SK-N-SH (cell line): ENCODE measurements at regions not wholly inside any gene's neighbourhood (a gene's known extent, or its start where the extent isn't known, plus 50 kb on each side); places are given as distances from the start of the nearest gene placed in this dataset.
A peak's percentile ranks its signal among the peaks of the same experiment; 100 is the strongest.

Experiments used
- CTCF ChIA-PET: fragments of 300-600, 350-600 bp; formaldehyde crosslinking; extraction: SDS; loops from one replicate; lab custom pipeline; 2021; lab: Yijun Ruan, JAX
- POLR2A ChIA-PET: fragments of 350-600 bp; sonication (Branson Sonifier 250); formaldehyde crosslinking; extraction: SDS; loops from one replicate; lab custom pipeline; 2020; ENCODE audit warnings: antibody characterized with exemption, inconsistent platforms; lab: Yijun Ruan, JAX
- DNase-seq: peaks from one replicate; pipeline ENCODE4 v3.0.0; 2012
- H2AFZ ChIP-seq: fragments of 200-600 bp; sonication (generic); 2 replicates; pipeline ENCODE4 v1.8.1; 2016; ENCODE audit warnings: antibody characterized with exemption, mild to moderate bottlenecking, low read depth
- H3F3A ChIP-seq: fragments of 200-600 bp; sonication (generic); replicated peaks from 2 replicates; pipeline ENCODE3; 2016; ENCODE audit warnings: antibody characterized with exemption, mild to moderate bottlenecking; ENCODE audit not compliant: insufficient read depth
- H3K27ac ChIP-seq, 2 experiments: fragments of 200-500 bp in 1 of 2; fragments of 200-600 bp in 1 of 2; sonication (Bioruptor generic) in 1 of 2; sonication (generic), shearing (Covaris generic) in 1 of 2; 2 replicates each; pipeline versions ENCODE4 v1.5.1 to v1.6.1; 2014 to 2016; ENCODE audit warnings: low read depth in 2 of 2, inconsistent platforms in 1 of 2, low read length in 1 of 2, mild to moderate bottlenecking in 1 of 2, mixed read lengths in 1 of 2
- H3K27me3 ChIP-seq: fragments of 200-600 bp; sonication (generic), shearing (Covaris generic); 2 replicates; pipeline ENCODE4 v1.6.1; 2016; ENCODE audit warnings: mixed run types; ENCODE audit not compliant: insufficient read depth
- H3K36me3 ChIP-seq, 2 experiments: fragments of 200-500 bp in 1 of 2; fragments of 200-600 bp in 1 of 2; sonication (Bioruptor generic) in 1 of 2; sonication (generic) in 1 of 2; replicated peaks in 1 of 2; 2 replicates each; pipeline versions ENCODE3 to v1.5.1; 2014 to 2016; ENCODE audit warnings: low read length in 1 of 2, mild to moderate bottlenecking in 1 of 2; ENCODE audit not compliant: insufficient read depth in 2 of 2, control insufficient read depth in 1 of 2
- H3K4me1 ChIP-seq, 2 experiments: fragments of 200-500 bp in 1 of 2; fragments of 200-600 bp in 1 of 2; sonication (Bioruptor generic) in 1 of 2; sonication (generic), shearing (Covaris generic) in 1 of 2; 2 replicates each; pipeline versions ENCODE4 v1.5.1 to v1.6.1; 2014 to 2016; ENCODE audit warnings: low read depth in 1 of 2, low read length in 1 of 2, mixed run types in 1 of 2; ENCODE audit not compliant: insufficient read depth in 2 of 2, control insufficient read depth in 1 of 2
- H3K4me2 ChIP-seq: fragments of 200-600 bp; sonication (generic), shearing (Covaris generic); 2 replicates; pipeline ENCODE4 v1.6.1; 2017; ENCODE audit warnings: mixed run types
- H3K4me3 ChIP-seq, 2 experiments: fragments of 200-500 bp in 1 of 2; fragments of 200-600 bp in 1 of 2; sonication (Bioruptor generic) in 1 of 2; sonication (generic), shearing (Covaris generic) in 1 of 2; 2 replicates each; pipeline versions ENCODE4 v1.5.1 to v1.8.1; 2014 to 2016; ENCODE audit warnings: low read depth in 2 of 2, inconsistent platforms in 1 of 2, low read length in 1 of 2, mild to moderate bottlenecking in 1 of 2, mixed read lengths in 1 of 2, moderate library complexity in 1 of 2
- H3K79me2 ChIP-seq: fragments of 200-600 bp; sonication (generic); 2 replicates; pipeline ENCODE4 v1.8.1; 2017; ENCODE audit warnings: mild to moderate bottlenecking; ENCODE audit not compliant: insufficient read depth
- H3K9ac ChIP-seq: fragments of 200-600 bp; sonication (generic); 2 replicates; pipeline ENCODE4 v1.6.1; 2017; ENCODE audit warnings: mixed run types
- H3K9me2 ChIP-seq: fragments of 200-600 bp; sonication (generic); 2 replicates; pipeline ENCODE4 v1.6.1; 2017; ENCODE audit warnings: mixed run types
- H3K9me3 ChIP-seq: fragments of 200-600 bp; sonication (generic); 2 replicates; pipeline ENCODE4 v1.6.1; 2017; ENCODE audit warnings: mixed run types, mild to moderate bottlenecking, moderate library complexity
- H4K20me1 ChIP-seq: fragments of 200-600 bp; sonication (generic); 2 replicates; pipeline ENCODE4 v1.6.1; 2017; ENCODE audit warnings: mild to moderate bottlenecking, mixed run types; ENCODE audit not compliant: insufficient read depth
- CTCF ChIP-seq: fragments of 200-600 bp; sonication (generic); IDR thresholded peaks from 2 replicates; pipeline ENCODE4 v1.6.1; 2017; ENCODE audit warnings: antibody characterized with exemption, mild to moderate bottlenecking, moderate library complexity
- FOSL2 ChIP-seq: IDR thresholded peaks from 2 replicates; pipeline ENCODE4 v1.4.0; 2012; ENCODE audit warnings: low read depth, mild to moderate bottlenecking, moderate library complexity, borderline replicate concordance
- FOXM1 ChIP-seq: IDR thresholded peaks from 2 replicates; pipeline ENCODE4 v1.4.0; 2012; ENCODE audit warnings: low read depth, mild to moderate bottlenecking
- JUND ChIP-seq: IDR thresholded peaks from 2 replicates; pipeline ENCODE4 v1.4.0; 2012
- MAX ChIP-seq: IDR thresholded peaks from 2 replicates; pipeline ENCODE4 v1.4.0; 2012; ENCODE audit warnings: low read depth
- MXI1 ChIP-seq: IDR thresholded peaks from 2 replicates; pipeline ENCODE4 v1.6.1; 2012; ENCODE audit warnings: mild to moderate bottlenecking, low read depth, low read length, improper control_type of control experiment
- NRF1 ChIP-seq: IDR thresholded peaks from 2 replicates; pipeline ENCODE4 v1.6.1; 2012; ENCODE audit warnings: low read depth, mild to moderate bottlenecking, low read length
- RXRA ChIP-seq: IDR thresholded peaks from 2 replicates; pipeline ENCODE4 v1.4.0; 2012; ENCODE audit warnings: low read depth, mild to moderate bottlenecking, borderline replicate concordance
- SMC3 ChIP-seq: IDR thresholded peaks from 2 replicates; pipeline ENCODE4 v1.6.1; 2012; ENCODE audit warnings: low read depth, low read length, improper control_type of control experiment
- TCF12 ChIP-seq: IDR thresholded peaks from 2 replicates; pipeline ENCODE4 v1.4.0; 2012
- TEAD4 ChIP-seq: IDR thresholded peaks from 2 replicates; pipeline ENCODE4 v1.4.0; 2012; ENCODE audit warnings: mild to moderate bottlenecking, borderline replicate concordance; ENCODE audit not compliant: insufficient read depth
- USF2 ChIP-seq: fragments of 150-350 bp; IDR thresholded peaks from 2 replicates; pipeline ENCODE4 v1.6.1; 2017; ENCODE audit warnings: antibody characterized with exemption, low read length, low read depth, borderline replicate concordance
- YY1 ChIP-seq: IDR thresholded peaks from 2 replicates; pipeline ENCODE4 v1.4.0; 2012; ENCODE audit warnings: low read depth, mild to moderate bottlenecking
- ZBTB33 ChIP-seq: IDR thresholded peaks from 2 replicates; pipeline ENCODE4 v1.4.0; 2012; ENCODE audit warnings: low read depth, borderline replicate concordance
- WGBS: methylation state at CpG from one replicate; pipeline ENCODE4 v1.1.6; 2017; ENCODE audit warnings: low lambda C conversion rate; 5-methylcytosine and 5-hydroxymethylcytosine counted together

- TF ChIP-seq CTCF = no peak
- TF ChIP-seq FOXM1 = no peak
- no peak for TF ChIP-seq USF2
- TF ChIP-seq ZBTB33 = no peak
- peak; percentile 85 for TF ChIP-seq MAX
- TF ChIP-seq MXI1 = peak; percentile 42; the same call in 1 of the 2 replicates
- peak; percentile 37; the same call in 1 of the 2 replicates for TF ChIP-seq TCF12
- TF ChIP-seq FOSL2 = peak; percentile 54; the same call in 1 of the 2 replicates
- no peak for TF ChIP-seq TEAD4
- no peak for TF ChIP-seq YY1
- no peak for TF ChIP-seq NRF1
Measured at GRCh38 chr3:23739536-23739935, 66.2 kb upstream of the UBE2E1 start (continued).

- Histone ChIP-seq H3K4me2 (peak overlapping the region; percentile 4; the same call in 1 of the 2 replicates), H3K9ac (no peak overlapping the region)
- TF ChIP-seq RXRA = no peak
- no peak for TF ChIP-seq MAX
- peak; percentile 39 for TF ChIP-seq JUND
- TF ChIP-seq FOXM1 = no peak
- TF ChIP-seq SMC3 = no peak
- peak; percentile 53; the same call in 1 of the 2 replicates for TF ChIP-seq FOSL2
- peak; percentile 56; the same call in 1 of the 2 replicates for TF ChIP-seq TCF12
Measured at GRCh38 chr3:23740517-23740965, 65.2 kb upstream of the UBE2E1 start.

More at GRCh38 chr3:23740517-23740965, 65.2 kb upstream of the UBE2E1 start:
- no peaks in the 10 kb centered on the region for H3K27me3 ChIP-seq
- WGBS = 57% methylated on average over 2 of the region's 2 CpGs
- peaks cover 13% of the 10 kb centered on the region for H3F3A ChIP-seq
- POLR2A ChIA-PET = no interaction called here
- H3K4me3 ChIP-seq = no peak overlapping the region
- peak overlapping the region in 1 of 2 experiments; percentile 56; a peak in 2 of 4 replicates for H3K27ac ChIP-seq
- no peaks in the 10 kb centered on the region for H3K79me2 ChIP-seq
- no peaks in the 10 kb centered on the region for H3K9me3 ChIP-seq
- DNase-seq = no peak
- peaks cover 12 to 14% of the 10 kb centered on the region in 2 experiments for H3K4me1 ChIP-seq
- no peak overlapping the region for H2AFZ ChIP-seq
- no peaks in the 10 kb centered on the region for H3K36me3 ChIP-seq
- no peaks in the 10 kb centered on the region for H3K9me2 ChIP-seq
- H4K20me1 ChIP-seq = no peaks in the 10 kb centered on the region
- CTCF ChIA-PET = no interaction called here
